GM18499 (cell line): ENCODE measurements at regions not wholly inside any gene's neighbourhood (a gene's known extent, or its start where the extent isn't known, plus 50 kb on each side); places are given as distances from the start of the nearest gene placed in this dataset.
"Not testable (repeated sequence)": the region's sequence is repeated elsewhere in the genome, so short reads cannot be mapped to it uniquely, and the experiment has no call there.

Experiments used
- ATAC-seq: cut with Tn5 transposase; IDR thresholded peaks from one replicate; pipeline ENCODE4 v1.9.1; 2021; ENCODE audit warnings: moderate number of reproducible peaks; ENCODE audit not compliant: insufficient read depth, unreplicated experiment

- ATAC-seq: no peak
Measured at GRCh38 chr5:120124961-120125360, 339.1 kb upstream of the PRR16 start.

GRCh38 chr5:120132347-120132746 lies 331.8 kb upstream of the PRR16 start:
- not testable (repeated sequence) for ATAC-seq

DNA sequence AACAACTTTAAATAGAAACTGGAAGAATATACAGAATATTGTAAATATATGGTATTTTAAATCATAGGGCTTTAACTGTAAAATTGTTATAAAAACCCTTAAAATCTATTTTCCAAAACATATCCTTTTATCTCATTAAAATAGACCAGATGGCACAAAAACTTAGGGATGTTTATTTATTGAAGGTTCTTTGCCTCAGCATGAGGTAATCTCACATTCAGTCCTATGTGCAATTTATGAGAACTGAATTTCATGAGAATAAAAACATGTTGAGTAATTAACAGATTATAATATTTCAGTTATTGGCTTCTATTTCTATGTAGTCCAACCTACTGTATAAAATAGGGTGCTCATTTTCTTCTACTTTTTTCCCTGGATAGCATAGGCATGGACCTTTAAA lies 329.2 kb upstream of the PRR16 start:
- no peak for ATAC-seq

- ATAC-seq: no peak
Measured at GRCh38 chr5:120137582-120137981, 326.5 kb upstream of the PRR16 start.

- no peak for ATAC-seq
Measured at GRCh38 chr5:120139039-120139438, 325.1 kb upstream of the PRR16 start.

GRCh38 chr5:120140501-120140900 lies 323.6 kb upstream of the PRR16 start:
- ATAC-seq: no peak

- no peak for ATAC-seq
Measured at GRCh38 chr5:120141076-120141475, 323.0 kb upstream of the PRR16 start.

GRCh38 chr5:120146787-120147186 lies 317.3 kb upstream of the PRR16 start:
- no peak for ATAC-seq

DNA sequence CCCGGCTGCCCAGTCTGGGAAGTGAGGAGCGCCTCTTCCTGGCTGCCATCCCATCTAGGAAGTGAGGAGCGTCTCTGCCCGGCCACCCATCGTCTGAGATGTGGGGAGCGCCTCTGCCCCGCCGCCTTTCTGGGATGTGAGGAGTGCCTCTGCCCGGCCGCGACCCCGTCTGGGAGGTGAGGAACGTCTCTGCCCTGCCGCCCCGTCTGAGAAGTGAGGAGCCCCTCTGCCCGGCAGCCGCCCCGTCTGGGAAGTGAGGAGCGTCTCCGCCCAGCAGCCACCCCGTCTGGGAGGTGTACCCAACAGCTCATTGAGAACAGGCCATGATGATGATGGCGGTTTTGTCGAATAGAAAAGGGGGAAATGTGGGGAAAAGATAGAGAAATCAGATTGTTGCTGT lies 316.2 kb upstream of the PRR16 start:
- ATAC-seq: not testable (repeated sequence)

GRCh38 chr5:120150770-120151169 lies 313.3 kb upstream of the PRR16 start:
- ATAC-seq: no peak

GRCh38 chr5:120151181-120151580 lies 312.9 kb upstream of the PRR16 start:
- ATAC-seq: no peak

DNA sequence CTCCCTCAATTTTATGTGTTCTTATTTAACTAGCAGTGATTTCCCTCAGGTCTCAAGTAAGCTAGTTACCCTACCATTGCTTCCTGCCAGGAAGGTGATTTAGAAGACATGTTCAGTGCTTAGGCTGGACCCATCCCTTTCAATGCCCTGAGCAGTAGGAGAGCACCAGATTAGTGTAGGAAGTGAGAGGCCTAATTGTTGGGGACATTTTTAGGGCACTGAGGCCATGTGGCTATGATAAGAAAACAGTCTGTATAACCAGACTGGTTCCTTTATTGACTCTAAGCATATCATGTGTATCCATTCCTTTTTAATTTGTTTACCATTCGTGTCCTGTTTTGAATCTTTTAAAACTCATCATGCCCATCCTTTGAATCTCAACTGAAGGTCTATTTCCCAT lies 312.3 kb upstream of the PRR16 start:
- ATAC-seq: no peak

DNA sequence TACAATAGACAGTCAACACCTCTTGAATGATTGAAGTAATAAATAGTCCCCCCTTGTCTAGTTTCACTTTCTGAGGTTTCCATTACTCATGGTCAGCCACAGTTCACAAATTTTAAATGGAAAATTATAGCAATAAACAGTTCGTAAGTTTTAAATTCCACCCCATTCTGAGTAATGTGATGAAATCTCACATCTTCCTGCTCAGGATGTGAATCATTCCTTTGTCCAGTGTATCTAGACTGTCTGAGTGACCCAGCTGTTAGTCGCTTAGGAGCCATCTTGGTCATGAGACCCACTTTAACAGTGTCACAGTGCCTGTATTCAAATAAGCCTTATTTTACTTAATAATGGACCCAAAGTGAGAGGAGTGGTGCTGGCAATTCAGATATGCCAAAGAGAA lies 311.6 kb upstream of the PRR16 start:
- no peak for ATAC-seq

DNA sequence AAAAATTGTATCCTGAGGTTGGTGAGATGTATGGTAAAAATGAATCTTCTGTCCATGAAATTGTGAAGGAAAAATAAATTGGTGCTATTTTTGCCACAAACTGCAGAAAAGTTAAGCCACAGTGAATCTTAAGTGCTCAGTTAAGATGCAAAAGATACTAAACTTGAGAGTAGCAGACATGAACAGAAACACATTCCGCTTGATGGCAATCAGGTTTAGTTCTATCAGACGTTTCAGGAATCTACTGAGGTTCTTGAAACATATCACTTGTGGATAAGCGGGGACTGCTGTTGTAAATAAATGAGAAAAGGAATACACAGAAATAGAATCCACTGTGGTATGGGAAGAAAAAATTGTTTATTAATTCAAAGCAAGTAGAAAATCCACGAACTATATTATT lies 311.2 kb upstream of the PRR16 start:
- ATAC-seq: no peak

GRCh38 chr5:120153551-120153950 lies 310.5 kb upstream of the PRR16 start:
- ATAC-seq: no peak

DNA sequence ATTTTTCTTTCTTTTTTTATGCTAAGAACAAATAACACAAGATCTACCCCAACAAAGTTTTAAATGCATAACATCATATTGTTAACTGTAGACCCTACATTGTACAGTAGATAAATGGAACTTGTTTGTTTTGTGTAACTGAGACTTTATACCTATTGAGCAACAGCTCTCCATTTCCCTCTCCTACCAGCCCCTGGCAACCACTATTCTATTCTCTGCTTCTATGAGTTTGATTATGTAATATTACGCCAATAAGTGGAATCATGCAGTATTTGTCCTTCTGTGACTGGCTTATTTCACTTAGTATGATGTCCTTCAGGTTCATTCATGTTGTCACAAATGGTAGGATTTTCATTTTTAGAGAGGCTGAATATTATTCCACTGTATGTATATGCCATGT lies 308.2 kb upstream of the PRR16 start:
- ATAC-seq: no peak

DNA sequence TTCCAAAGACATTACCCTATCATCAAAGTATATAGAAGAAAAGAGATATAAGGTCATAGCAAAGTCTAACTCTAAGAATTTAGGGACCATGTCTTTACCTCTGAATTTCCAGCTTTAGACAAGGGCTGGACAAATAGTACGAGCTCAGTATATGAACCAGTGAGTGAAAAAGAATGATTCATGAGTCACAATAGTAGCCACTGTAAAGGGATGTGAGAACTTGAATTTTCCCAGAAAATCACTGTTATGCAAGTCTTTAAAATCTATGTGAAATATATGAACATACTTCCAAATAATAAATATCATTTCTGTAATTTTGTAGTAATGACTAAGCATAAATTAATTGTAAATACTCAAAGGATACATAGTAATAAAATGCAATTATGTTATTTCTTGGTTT lies 305.9 kb upstream of the PRR16 start:
- ATAC-seq: no peak

DNA sequence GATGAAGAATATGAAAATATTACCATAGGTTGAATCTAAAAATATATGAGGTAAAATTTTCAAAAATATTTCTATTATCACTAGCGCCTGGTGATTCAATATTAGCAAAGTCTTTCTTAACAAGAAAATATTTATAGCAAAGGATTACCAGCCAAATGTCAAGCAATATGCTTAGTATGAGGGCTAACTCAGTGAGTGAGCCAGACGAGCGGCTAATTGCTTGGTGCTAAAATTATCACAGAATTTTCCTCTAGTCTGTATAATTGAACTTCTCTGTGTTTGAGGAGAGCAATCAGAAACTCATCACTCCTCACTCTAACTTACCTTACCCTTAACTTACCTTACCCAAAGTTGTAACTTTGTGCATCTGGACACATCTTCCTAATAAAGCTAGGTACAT lies 304.9 kb upstream of the PRR16 start:
- no peak for ATAC-seq

- ATAC-seq: no peak
Measured at GRCh38 chr5:120160124-120160895, 303.8 kb upstream of the PRR16 start.

GRCh38 chr5:120162321-120162720 lies 301.8 kb upstream of the PRR16 start:
- no peak for ATAC-seq

- no peak for ATAC-seq
Measured at GRCh38 chr5:120164037-120164436, 300.1 kb upstream of the PRR16 start.

GRCh38 chr5:120164986-120165385 lies 299.1 kb upstream of the PRR16 start:
- ATAC-seq: no peak

- no peak for ATAC-seq
Measured at GRCh38 chr5:120173125-120173524, 291.0 kb upstream of the PRR16 start.
